B cell (primary cell): ENCODE measurements at regions not wholly inside any gene's neighbourhood (a gene's known extent, or its start where the extent isn't known, plus 50 kb on each side); places are given as distances from the start of the nearest gene placed in this dataset.

Experiments used
- CTCF ChIP-seq: fragments of 200-600 bp; IDR thresholded peaks from one replicate; pipeline ENCODE4 v1.8.0; 2022; ENCODE audit warnings: antibody characterized with exemption, mild to moderate bottlenecking
- EZH2 ChIP-seq: IDR thresholded peaks from 2 replicates; pipeline ENCODE4 v1.6.1; 2012; ENCODE audit warnings: borderline replicate concordance, low read depth, mild to moderate bottlenecking, moderate library complexity, low read length; ENCODE audit not compliant: insufficient read depth, poor library complexity, severe bottlenecking

- no peak for TF ChIP-seq CTCF
- no peak for TF ChIP-seq EZH2
These were observed 555.9 kb downstream of the BCL11B start for GRCh38 chr14:98716133-98716532.
